ENCODE measurements at regions not wholly inside any gene's neighbourhood (a gene's known extent, or its start where the extent isn't known, plus 50 kb on each side); places are given as distances from the start of the nearest gene placed in this dataset.

DNA sequence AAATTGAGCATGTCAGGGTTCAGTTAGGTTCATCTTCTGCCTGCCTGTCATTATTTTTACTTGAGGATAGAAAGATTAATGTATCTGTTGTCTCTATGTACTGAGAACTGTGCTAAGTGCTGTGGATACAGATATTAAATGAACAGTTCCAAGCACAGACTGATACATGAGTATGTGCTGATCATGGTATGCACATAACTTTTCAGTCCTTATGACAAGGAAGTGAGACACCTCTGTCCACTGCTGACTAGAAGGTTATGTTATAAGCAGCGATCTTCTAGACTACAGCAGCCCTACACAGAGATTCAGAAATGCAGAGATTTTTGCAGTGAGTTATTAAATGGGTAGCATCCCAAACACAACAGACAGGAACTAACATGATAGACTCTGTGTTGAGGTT lies 335.6 kb upstream of the MTNR1B start:
- Histone ChIP-seq H3K27ac (ENCODE audit: low read depth in 2 of 2, low read length in 1 of 2) (no peak overlapping the region), H3K4me1 (ENCODE audit: control insufficient read depth in 1 of 2, insufficient read depth in 2 of 2, low read depth in 1 of 2, low read length in 1 of 2) (0 out of 4 replicates have a peak, but pooled peaks cover 0 to 1% of the 10 kb centered on the region in 2 experiments), H3K9me3 (no peaks in the 10 kb centered on the region), H3K9me2 (no peaks in the 10 kb centered on the region), H3K4me2 (no peak overlapping the region), H3K9ac (no peak overlapping the region), H3F3A (replicated peaks; ENCODE audit: insufficient read depth) (no peaks in the 10 kb centered on the region), H4K20me1 (ENCODE audit: insufficient read depth) (no peaks in the 10 kb centered on the region), H3K27me3 (ENCODE audit: insufficient read depth) (no peaks in the 10 kb centered on the region), H3K36me3 (replicated peaks in 1 of 2; ENCODE audit: control insufficient read depth in 1 of 2, insufficient read depth in 2 of 2, low read length in 1 of 2) (no peaks in the 10 kb centered on the region), H3K4me3 (ENCODE audit: low read depth in 2 of 2, low read length in 1 of 2) (no peak overlapping the region), H2AFZ (ENCODE audit: low read depth) (no peak overlapping the region), H3K79me2 (ENCODE audit: insufficient read depth) (no peaks in the 10 kb centered on the region)
- no peak for DNase-seq
- ChIA-PET CTCF (no interaction called here), POLR2A (no interaction called here)
- 73% methylated on average over 1 of the region's 1 CpG for WGBS (ENCODE audit: low lambda C conversion rate)
- TF ChIP-seq SMC3 (IDR thresholded peaks at IDR 0.05; ENCODE audit: low read depth, low read length) (no peak), FOXM1 (IDR thresholded peaks at IDR 0.05; ENCODE audit: low read depth) (no peak), FOXJ3 (CRISPR knock-in tag; IDR thresholded peaks at IDR 0.05) (no peak), SIN3A (IDR thresholded peaks at IDR 0.05; ENCODE audit: borderline replicate concordance, low read depth, low read length) (no peak), CHD2 (IDR thresholded peaks at IDR 0.05; ENCODE audit: low read length, partially characterized antibody) (no peak), TAF1 (IDR thresholded peaks at IDR 0.05; ENCODE audit: borderline replicate concordance, low read depth, low read length) (no peak), MEF2A (IDR thresholded peaks at IDR 0.05; ENCODE audit: borderline replicate concordance, low read depth) (no peak)
- TF ChIP-seq, protein P1, sequence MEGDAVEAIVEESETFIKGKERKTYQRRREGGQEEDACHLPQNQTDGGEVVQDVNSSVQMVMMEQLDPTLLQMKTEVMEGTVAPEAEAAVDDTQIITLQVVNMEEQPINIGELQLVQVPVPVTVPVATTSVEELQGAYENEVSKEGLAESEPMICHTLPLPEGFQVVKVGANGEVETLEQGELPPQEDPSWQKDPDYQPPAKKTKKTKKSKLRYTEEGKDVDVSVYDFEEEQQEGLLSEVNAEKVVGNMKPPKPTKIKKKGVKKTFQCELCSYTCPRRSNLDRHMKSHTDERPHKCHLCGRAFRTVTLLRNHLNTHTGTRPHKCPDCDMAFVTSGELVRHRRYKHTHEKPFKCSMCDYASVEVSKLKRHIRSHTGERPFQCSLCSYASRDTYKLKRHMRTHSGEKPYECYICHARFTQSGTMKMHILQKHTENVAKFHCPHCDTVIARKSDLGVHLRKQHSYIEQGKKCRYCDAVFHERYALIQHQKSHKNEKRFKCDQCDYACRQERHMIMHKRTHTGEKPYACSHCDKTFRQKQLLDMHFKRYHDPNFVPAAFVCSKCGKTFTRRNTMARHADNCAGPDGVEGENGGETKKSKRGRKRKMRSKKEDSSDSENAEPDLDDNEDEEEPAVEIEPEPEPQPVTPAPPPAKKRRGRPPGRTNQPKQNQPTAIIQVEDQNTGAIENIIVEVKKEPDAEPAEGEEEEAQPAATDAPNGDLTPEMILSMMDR (IDR thresholded peaks at IDR 0.05) = no peak
- TF ChIP-seq, protein P2, sequence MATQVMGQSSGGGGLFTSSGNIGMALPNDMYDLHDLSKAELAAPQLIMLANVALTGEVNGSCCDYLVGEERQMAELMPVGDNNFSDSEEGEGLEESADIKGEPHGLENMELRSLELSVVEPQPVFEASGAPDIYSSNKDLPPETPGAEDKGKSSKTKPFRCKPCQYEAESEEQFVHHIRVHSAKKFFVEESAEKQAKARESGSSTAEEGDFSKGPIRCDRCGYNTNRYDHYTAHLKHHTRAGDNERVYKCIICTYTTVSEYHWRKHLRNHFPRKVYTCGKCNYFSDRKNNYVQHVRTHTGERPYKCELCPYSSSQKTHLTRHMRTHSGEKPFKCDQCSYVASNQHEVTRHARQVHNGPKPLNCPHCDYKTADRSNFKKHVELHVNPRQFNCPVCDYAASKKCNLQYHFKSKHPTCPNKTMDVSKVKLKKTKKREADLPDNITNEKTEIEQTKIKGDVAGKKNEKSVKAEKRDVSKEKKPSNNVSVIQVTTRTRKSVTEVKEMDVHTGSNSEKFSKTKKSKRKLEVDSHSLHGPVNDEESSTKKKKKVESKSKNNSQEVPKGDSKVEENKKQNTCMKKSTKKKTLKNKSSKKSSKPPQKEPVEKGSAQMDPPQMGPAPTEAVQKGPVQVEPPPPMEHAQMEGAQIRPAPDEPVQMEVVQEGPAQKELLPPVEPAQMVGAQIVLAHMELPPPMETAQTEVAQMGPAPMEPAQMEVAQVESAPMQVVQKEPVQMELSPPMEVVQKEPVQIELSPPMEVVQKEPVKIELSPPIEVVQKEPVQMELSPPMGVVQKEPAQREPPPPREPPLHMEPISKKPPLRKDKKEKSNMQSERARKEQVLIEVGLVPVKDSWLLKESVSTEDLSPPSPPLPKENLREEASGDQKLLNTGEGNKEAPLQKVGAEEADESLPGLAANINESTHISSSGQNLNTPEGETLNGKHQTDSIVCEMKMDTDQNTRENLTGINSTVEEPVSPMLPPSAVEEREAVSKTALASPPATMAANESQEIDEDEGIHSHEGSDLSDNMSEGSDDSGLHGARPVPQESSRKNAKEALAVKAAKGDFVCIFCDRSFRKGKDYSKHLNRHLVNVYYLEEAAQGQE (IDR thresholded peaks at IDR 0.05; ENCODE audit: low read depth, low read length) = no peak

DNA sequence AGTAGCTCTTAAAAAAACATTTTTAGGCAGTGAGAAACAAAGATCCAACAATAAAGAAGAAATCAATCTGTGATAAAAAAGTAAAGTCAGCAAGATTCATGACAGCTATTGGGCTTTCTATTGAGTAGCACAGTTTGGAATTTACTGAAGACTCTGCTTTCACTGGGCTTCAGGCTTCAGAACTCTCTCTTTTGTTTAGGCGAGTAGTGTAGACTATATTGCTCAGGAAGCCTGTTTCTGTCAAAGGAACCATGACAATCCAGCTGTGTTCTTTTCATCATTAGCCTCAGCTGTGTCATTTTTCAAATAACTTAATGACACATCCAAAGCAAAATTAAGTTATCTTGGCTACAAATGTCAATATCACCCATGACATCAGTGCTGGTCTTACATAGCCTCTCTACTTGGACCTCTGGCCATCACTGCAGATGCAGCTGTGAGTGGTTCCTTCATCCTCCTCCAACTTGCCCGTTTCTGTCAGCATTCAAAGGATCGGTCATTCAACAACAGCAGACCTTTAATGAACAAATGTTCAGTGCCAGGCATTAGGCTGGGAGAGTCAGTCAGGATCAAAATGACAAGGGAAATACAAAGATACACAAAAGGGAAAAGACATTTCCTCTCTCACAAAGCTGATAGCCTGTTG lies 332.8 kb upstream of the MTNR1B start:
- 76% methylated on average over 3 of the region's 3 CpGs for WGBS (ENCODE audit: low lambda C conversion rate)
- H2AFZ ChIP-seq (ENCODE audit: low read depth) = no peak overlapping the region
- H4K20me1 ChIP-seq (ENCODE audit: insufficient read depth) = no peaks in the 10 kb centered on the region
- H3K4me2 ChIP-seq = no peak overlapping the region
- no peaks in the 10 kb centered on the region for H3K36me3 ChIP-seq (replicated peaks in 1 of 2; ENCODE audit: control insufficient read depth in 1 of 2, insufficient read depth in 2 of 2, low read length in 1 of 2)
- no peak overlapping the region for H3K4me3 ChIP-seq (ENCODE audit: low read depth in 2 of 2, low read length in 1 of 2)
- no peaks in the 10 kb centered on the region for H3K27me3 ChIP-seq (ENCODE audit: insufficient read depth)
- CTCF ChIA-PET = no interaction called here
- no peaks in the 10 kb centered on the region for H3F3A ChIP-seq (replicated peaks; ENCODE audit: insufficient read depth)
- H3K9me3 ChIP-seq = no peaks in the 10 kb centered on the region
- DNase-seq = no peak
- H3K79me2 ChIP-seq (ENCODE audit: insufficient read depth) = no peaks in the 10 kb centered on the region
- no peaks in the 10 kb centered on the region for H3K9me2 ChIP-seq
- H3K27ac ChIP-seq (ENCODE audit: low read depth in 2 of 2, low read length in 1 of 2) = no peak overlapping the region
- no peak overlapping the region for H3K9ac ChIP-seq
- POLR2A ChIA-PET = no interaction called here
- peaks cover 0 to under 1% of the 10 kb centered on the region in 2 experiments; a peak in 1 of 4 replicates for H3K4me1 ChIP-seq (ENCODE audit: control insufficient read depth in 1 of 2, insufficient read depth in 2 of 2, low read depth in 1 of 2, low read length in 1 of 2)
- TF ChIP-seq POLR2AphosphoS5 (IDR thresholded peaks at IDR 0.05; ENCODE audit: low read depth, low read length) (no peak), NFIC (IDR thresholded peaks at IDR 0.05; ENCODE audit: borderline replicate concordance) (no peak), ELF1 (IDR thresholded peaks at IDR 0.05) (no peak), CHD2 (IDR thresholded peaks at IDR 0.05; ENCODE audit: low read length, partially characterized antibody) (no peak), RFX5 (IDR thresholded peaks at IDR 0.05; ENCODE audit: low read length) (no peak), MEF2A (IDR thresholded peaks at IDR 0.05; ENCODE audit: borderline replicate concordance, low read depth) (no peak), RCOR1 (IDR thresholded peaks at IDR 0.05; ENCODE audit: low read length) (no peak), RAD21 (IDR thresholded peaks at IDR 0.05; ENCODE audit: low read length) (no peak), RXRA (IDR thresholded peaks at IDR 0.05; ENCODE audit: borderline replicate concordance, low read depth) (no peak)
- TF ChIP-seq, protein P3, sequence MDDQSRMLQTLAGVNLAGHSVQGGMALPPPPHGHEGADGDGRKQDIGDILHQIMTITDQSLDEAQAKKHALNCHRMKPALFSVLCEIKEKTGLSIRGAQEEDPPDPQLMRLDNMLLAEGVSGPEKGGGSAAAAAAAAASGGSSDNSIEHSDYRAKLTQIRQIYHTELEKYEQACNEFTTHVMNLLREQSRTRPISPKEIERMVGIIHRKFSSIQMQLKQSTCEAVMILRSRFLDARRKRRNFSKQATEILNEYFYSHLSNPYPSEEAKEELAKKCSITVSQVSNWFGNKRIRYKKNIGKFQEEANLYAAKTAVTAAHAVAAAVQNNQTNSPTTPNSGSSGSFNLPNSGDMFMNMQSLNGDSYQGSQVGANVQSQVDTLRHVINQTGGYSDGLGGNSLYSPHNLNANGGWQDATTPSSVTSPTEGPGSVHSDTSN (IDR thresholded peaks at IDR 0.05) = no peak
- TF ChIP-seq, protein P4, sequence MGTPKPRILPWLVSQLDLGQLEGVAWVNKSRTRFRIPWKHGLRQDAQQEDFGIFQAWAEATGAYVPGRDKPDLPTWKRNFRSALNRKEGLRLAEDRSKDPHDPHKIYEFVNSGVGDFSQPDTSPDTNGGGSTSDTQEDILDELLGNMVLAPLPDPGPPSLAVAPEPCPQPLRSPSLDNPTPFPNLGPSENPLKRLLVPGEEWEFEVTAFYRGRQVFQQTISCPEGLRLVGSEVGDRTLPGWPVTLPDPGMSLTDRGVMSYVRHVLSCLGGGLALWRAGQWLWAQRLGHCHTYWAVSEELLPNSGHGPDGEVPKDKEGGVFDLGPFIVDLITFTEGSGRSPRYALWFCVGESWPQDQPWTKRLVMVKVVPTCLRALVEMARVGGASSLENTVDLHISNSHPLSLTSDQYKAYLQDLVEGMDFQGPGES (IDR thresholded peaks at IDR 0.05; ENCODE audit: low read depth, low read length) = no peak
- TF ChIP-seq, protein P1 (IDR thresholded peaks at IDR 0.05) = no peak

Data from SK-N-SH (cell line).